Right lung (tissue), 2 donors: ENCODE measurements at regions not wholly inside any gene's neighbourhood (a gene's known extent, or its start where the extent isn't known, plus 50 kb on each side); places are given as distances from the start of the nearest gene placed in this dataset.
"Not testable (repeated sequence)": the region's sequence is repeated elsewhere in the genome, so short reads cannot be mapped to it uniquely, and the experiment has no call there.

Experiments
- DNase-seq, 2 donors: peaks; one replicate each; pipeline ENCODE4 v3.0.0-alpha.2; 2013

DNA sequence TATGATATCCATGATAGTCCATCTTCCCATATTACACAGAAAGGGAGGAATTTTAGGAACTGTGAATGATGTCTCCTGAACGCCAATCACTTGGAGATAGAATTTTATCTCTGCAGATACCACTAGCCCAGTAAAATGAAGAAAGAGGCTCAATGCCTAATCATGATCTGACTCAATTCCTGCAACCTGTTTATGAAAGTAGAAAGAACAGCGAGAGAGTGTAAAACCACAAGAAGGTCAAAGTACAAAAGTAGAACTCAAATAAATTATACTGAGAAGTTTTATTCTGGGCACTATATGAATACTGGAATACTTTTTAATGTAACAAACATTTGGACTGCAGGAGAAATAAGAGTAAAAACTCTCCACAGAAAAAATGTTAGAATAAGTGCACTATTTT, 892.1 kb upstream of the DDX18 start:
- DNase-seq = no peak

GRCh38 chr2:116924509-116924908, 890.0 kb upstream of the DDX18 start:
- no peak for DNase-seq

DNA sequence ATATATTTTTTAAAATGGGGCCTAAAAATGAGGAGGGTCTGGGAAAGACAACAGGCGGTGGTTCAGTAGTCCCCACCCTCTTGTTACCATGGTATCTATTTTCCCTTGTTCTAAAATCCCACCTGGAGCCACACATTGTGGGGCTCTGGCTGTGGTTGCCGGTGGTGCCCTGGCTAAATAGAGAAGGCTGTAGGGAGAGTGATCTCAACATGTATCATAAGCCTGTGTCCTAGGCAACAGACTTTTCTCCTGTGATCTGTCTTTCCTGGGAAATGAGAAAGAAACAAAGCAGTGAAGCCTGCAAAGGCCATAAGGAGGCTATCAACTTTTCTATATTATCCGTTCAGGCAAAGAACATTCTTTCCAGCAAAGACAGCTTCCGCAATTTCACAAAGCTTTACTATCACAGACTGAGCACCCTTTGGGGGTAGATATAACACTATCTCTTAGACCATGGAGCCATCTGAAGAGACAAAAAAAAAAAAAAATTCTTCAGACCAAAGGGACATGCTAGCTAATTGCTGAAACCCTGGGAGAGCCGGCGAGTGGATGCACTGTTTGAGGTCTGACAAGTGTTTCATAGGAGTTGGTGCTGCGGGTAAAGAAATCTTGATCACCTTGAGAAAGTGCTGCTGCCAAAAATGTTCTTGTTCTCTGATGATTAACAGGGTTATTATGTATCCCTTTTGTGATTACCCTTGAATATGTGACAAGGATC, 879.2 kb upstream of the DDX18 start:
- no peak for DNase-seq

DNA sequence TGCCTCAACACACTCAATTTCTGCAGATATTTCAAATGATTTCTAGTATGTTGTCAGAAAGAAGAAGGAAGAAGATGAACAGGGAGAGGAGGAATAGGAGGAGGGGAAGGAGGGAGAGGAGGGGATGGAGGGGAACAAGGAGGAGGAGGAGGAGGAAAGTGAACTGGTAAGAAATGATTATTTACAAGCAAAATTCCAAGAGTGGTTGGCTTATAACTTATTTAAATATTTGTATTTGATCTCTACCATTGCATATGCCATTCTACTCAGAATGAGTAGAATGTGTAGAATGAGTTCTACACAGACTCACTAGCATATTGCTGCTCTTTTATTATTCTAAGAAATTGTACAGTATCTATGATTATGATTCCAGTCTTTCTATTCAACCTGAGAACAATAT, 866.2 kb upstream of the DDX18 start:
- DNase-seq = no peak

- no peak for DNase-seq
Measured at GRCh38 chr2:116949249-116949648, 865.2 kb upstream of the DDX18 start.

GRCh38 chr2:116952254-116952653, 862.2 kb upstream of the DDX18 start:
- no peak for DNase-seq

DNA sequence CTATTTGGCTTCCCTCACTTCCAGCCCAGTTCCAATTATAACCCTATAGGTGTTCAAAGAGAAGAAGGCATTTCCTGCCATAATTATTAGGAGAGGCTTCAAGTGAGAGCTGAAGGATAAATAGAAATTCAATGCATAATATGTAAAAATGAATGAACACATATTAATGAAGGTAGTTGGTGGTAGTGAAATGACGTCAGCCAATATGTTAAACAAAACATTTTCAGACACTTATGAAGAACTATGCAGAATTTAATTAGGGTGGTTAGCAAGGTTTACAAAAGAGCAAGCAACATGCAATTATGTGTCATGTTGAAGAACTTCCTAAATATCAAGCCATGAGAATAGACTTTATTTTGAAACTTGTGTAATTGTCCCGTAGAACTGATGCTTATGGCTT, 858.8 kb upstream of the DDX18 start:
- DNase-seq = no peak

DNA sequence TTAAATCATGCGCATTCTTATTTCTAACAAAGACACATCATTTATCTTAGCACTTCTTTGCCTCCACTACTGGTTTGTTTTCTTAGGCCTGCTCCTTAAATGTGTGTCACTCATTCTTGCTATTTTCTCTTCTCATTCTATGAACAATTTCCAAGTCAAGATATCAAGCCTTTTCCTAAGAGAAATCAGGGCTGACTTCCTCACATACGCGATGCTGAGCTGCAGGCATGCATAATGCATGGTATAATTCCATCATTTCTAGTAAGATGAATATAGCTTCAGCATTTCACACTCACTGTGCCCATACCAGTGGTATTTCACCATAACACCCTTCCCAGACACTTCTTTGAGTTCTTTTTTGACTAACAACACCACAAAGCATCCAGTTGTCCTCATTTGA, 838.9 kb upstream of the DDX18 start:
- DNase-seq = no peak

- no peak for DNase-seq
Measured at GRCh38 chr2:116979916-116980764, 834.4 kb upstream of the DDX18 start.

DNA sequence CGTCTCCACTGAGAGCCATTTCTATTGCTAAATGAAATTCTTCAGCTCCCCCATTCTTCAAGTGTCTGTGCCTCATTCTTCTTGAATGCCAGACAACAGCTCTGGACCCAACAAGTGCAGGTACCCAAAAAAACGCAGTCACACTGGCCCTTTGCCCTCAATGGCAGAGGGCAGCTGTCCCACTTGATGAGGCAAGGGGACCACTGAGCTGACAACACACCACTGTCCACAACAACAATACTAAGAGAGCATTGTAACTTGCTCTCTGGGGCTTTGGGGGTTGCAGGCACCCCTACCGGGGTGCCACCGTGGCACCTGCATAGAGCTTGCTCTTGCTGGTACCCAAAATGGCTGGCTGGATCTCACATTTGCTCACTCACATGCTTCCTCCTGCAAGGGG, 827.0 kb upstream of the DDX18 start:
- no peak for DNase-seq

DNA sequence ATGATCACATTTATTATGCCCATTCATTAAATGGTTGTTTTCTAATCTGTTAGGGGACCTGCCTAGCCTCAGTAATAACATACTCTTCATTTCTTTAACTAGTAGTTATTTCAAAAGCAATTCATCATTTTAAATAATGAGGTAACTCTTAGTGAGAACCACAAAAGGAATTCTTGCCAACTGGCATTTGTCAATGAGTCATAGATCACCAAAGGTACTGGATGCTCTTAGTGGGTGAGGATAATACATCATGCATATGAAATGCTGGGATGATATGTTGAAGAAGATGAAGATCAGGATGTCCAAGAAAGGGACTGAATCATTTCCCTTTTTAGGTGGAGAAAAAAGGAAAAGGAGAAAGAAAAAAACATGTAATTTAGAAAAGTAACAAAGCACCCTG, 826.2 kb upstream of the DDX18 start:
- no peak for DNase-seq

- DNase-seq = no peak
Measured at GRCh38 chr2:117019357-117019756, 795.1 kb upstream of the DDX18 start.

GRCh38 chr2:117027646-117028045, 786.8 kb upstream of the DDX18 start:
- DNase-seq = no peak

DNA sequence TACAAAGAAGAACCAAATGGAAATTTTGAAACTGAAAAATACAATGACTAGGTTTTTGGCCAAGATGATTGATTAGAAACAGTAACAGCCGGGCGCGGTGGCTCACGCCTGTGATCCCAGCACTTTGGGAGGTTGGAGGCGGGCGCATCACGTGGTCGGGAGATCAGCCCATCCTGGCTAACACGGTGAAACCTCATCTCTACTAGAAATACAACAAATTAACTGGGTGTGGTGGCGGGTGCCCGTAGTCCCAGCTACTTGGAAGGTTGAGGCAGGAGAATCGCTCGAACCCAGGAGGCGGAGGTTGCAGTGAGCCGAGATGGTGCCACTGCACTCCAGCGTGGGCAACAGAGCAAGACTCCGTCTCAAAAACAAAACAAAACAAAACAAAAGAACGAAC, 785.8 kb upstream of the DDX18 start:
- DNase-seq = not testable (repeated sequence)

- DNase-seq = no peak
Measured at GRCh38 chr2:117055499-117056375, 758.8 kb upstream of the DDX18 start.

DNA sequence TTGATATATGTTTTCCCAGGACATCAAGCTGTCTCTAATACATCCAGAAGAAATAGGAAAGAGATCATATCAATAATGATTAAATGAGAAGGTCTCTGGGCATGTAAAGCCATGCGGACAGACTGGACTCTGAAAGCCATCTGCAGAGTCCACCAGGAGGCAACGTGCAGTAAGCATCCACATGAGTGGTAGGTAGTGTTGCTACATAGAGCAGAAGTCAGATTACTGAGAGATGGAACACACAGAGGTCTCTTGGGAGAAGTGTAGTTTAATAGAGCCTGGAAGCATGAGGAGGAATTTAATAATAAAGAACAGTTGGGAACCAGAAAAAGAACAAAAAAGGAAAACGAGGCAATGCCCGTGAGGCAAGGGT, 758.1 kb upstream of the DDX18 start:
- no peak for DNase-seq

DNA sequence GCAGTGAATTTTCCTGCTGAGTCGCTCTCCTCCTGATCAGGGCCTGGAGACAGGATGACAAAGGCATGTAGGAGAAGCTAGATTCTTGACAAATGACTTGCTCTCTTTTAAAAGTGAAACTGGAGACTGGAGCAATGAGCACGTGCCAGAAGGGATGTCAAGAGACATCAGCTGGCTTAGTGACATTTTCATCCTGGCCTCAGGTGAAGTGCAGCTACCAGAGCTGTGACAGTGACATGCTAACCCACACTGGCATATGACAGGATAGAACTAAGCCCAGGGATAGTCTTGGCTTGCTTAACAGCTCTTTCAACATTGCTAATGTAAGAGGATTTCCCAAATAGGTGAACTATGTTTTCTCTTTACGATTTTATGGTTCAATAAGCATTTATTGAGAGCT, 757.5 kb upstream of the DDX18 start:
- DNase-seq = no peak

DNA sequence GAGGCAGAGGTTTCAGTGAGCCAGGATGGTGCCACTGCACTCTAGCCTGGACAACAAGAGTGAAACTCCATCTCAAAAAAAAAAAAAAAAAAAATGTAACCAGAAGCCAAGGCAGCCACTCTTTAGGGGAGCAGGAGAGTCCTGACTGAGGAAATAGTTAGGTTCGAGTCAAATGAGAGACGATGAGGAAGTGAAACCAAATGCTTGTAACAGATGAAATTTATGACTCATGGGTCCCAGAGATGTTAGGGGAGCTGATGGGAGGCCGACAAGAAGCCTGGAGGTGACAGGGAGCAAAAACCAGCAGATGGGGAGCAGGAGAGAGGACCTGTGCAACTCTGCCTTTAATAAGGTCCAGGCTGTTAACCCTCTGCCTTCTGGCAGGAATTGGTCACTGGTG, 756.1 kb upstream of the DDX18 start:
- DNase-seq = no peak

DNA sequence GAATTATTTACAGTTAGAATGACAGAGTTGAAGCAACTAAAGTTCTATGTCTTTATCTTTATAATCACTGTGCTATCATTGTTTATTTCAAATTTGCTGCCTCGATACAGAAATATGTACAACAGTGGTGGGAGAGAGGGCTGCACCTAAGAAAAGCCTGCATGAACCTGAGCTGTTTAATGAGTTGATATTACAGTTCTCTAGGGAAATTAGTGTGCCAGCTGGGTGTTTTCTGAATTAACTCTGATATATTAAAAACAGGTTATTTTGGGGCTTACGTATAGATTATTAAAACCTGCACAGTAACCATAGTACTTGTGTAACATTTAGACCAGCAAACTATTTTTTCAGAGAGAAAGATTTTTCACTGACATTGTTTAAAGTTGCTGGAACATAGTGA, 750.5 kb upstream of the DDX18 start:
- DNase-seq = no peak

DNA sequence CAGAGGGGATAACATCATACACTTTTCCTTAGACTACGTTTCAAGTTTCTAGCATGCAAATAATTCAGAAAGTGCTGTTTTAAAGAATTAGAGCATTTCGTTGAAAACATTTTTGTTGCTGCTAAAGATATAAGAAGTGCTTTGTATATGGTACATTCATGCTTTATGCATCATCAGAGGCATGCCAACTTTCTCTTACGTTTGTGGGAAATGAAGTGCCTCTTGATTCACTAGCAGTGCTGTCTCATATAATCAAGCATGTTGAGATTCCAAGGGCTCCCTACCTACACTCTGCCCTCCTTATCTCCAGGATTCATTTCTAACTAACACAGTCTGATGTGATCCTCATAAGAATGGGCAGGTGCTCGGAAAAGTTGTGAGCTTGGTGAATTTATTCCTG, 748.6 kb upstream of the DDX18 start:
- DNase-seq = no peak

DNA sequence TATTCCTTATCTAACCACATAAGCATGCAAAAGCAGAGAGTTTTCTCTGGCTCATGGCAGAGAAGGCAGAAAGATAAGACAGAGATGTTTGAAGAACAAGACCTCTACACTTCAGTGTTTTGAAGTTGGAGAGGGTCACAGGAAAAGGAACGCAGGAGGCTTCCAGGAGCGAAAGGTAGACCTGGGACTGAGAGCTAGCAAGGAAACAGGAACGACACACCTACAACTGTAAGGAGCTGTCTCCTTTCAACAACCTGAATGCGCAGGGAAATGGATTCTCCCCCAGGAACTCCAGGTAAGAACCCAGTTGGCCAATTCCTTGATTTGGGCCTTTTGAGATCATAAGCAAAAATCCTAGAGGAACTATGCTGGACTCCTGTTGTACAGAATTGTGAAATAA, 746.6 kb upstream of the DDX18 start:
- DNase-seq = no peak

DNA sequence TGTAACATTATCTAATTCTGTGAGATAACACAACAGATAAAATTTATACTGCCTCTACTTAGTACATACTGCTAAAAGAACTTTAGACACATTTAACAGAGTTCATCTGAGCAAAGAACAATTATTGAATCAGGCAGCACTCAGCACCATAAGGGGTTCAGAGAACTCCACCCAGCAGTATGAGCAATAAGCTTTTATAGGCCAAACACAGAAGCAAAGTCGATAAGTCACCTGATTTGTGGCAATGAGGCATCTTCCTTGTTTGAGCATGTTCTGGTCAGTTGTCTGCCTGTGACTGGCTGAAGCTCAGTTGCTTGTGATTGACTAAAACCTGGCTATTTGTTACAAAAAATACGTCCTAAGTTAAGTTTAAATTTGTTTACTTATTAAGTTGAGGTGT, 746.1 kb upstream of the DDX18 start:
- DNase-seq = no peak
